Adipocyte (in vitro differentiated cells): ENCODE measurements at regions not wholly inside any gene's neighbourhood (a gene's known extent, or its start where the extent isn't known, plus 50 kb on each side); places are given as distances from the start of the nearest gene placed in this dataset.

ENCODE experiments used
- DNase-seq: peaks from one replicate; pipeline ENCODE4 v3.0.0-alpha.2; 2015; ENCODE audit warnings: low read depth
- H3K27me3 ChIP-seq: replicated peaks from 2 replicates; pipeline ENCODE4 v1.7.0; 2013; ENCODE audit warnings: mild to moderate bottlenecking, low read length, moderate library complexity; ENCODE audit not compliant: control insufficient read depth, insufficient read depth
- H3K36me3 ChIP-seq: 2 replicates; pipeline ENCODE4 v1.7.0; 2013; ENCODE audit warnings: low read length, mild to moderate bottlenecking, moderate library complexity; ENCODE audit not compliant: control insufficient read depth, insufficient read depth, severe bottlenecking
- H3K4me1 ChIP-seq: 2 replicates; pipeline ENCODE4 v1.7.0; 2013; ENCODE audit warnings: mild to moderate bottlenecking, low read length, moderate library complexity; ENCODE audit not compliant: control insufficient read depth, insufficient read depth
- H3K4me3 ChIP-seq: 2 replicates; pipeline ENCODE4 v1.7.0; 2013; ENCODE audit warnings: mild to moderate bottlenecking, low read length, moderate library complexity
- H3K9ac ChIP-seq: 2 replicates; pipeline ENCODE4 v1.7.0; 2013; ENCODE audit warnings: mild to moderate bottlenecking, low read length, moderate library complexity
- H3K9me3 ChIP-seq: 2 replicates; pipeline ENCODE4 v1.7.0; 2013; ENCODE audit warnings: mild to moderate bottlenecking, low read length, moderate library complexity; ENCODE audit not compliant: control insufficient read depth

DNA sequence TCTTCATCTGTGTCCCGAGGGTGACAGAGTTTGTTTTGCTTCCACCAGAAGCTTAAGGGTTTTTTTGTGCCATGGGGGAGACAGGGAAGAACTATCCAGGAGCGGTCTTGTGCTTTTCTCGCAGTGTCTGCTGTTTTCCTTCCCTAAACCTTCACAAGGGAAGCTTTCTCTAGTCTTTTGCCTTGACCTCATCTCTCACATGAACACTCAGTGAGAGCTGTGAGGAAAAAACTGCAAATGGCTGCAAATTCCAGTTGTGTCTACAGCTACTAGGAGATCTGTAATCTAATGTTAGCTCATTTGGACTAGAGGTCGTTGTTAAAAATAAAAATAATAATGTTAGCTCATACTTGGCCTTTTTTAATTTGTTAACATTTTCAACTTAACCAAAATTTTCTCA is 264.7 kb upstream of the SESN3 start:
- Histone ChIP-seq H3K27me3 (no peaks in the 10 kb centered on the region), H3K9ac (peak overlapping the region; percentile 48), H3K4me3 (no peak overlapping the region), H3K4me1 (peaks cover 17% of the 10 kb centered on the region), H3K36me3 (no peaks in the 10 kb centered on the region), H3K9me3 (peaks cover 20% of the 10 kb centered on the region)
- DNase-seq, result no peak

DNA sequence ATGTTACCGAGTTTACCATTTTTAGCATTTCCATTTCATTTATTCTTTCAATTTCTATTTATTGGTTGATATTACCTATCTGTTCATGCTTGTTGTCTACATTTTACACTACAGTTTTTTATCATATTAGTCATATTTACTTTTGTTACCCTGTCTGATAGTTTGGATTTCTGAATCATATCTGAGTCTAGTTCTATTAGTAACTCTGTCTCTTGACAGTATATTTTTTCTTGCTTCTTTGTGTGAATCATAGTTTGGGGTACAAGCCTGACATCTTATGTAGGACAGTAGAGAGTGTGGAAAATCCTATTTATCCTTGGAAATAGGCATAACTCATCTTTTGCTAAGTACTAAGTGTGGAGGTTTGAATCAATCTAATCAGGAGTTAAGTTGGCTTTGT is 263.9 kb upstream of the SESN3 start:
- Histone ChIP-seq H3K4me1 (peaks cover 17% of the 10 kb centered on the region), H3K9me3 (peaks cover 22% of the 10 kb centered on the region), H3K4me3 (no peak overlapping the region), H3K27me3 (no peaks in the 10 kb centered on the region), H3K36me3 (no peaks in the 10 kb centered on the region), H3K9ac (no peak overlapping the region)
- DNase-seq, result no peak

- no peaks in the 10 kb centered on the region for H3K27me3 ChIP-seq
- no peak for DNase-seq
- H3K4me1 ChIP-seq, result peaks cover 17% of the 10 kb centered on the region
- no peaks in the 10 kb centered on the region for H3K36me3 ChIP-seq
- H3K9me3 ChIP-seq, result peaks cover 22% of the 10 kb centered on the region
- H3K9ac ChIP-seq, result no peak overlapping the region
- no peak overlapping the region for H3K4me3 ChIP-seq
Measured at GRCh38 chr11:95494167-95494566, 263.2 kb upstream of the SESN3 start.

DNA sequence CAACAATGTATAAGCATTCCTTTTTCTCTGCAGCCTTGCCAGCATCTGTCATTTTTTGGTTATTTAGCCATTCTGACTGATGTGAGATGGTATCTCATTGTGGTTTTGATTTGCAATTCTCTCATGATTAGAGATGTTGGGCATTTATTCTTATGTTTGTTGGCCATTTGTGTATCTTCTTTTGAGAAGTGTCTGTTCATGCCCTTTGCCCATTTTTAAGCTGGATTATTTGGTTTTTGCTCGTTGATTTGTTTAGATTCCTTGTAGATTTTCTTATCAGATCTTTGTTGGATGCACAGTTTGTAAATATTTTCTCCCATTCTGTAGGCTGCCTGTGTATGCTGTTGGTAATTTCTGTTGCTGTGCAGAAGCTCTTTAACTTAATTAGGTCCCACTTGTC is 259.6 kb upstream of the SESN3 start:
- H3K36me3 ChIP-seq, result no peaks in the 10 kb centered on the region
- peaks cover 12% of the 10 kb centered on the region for H3K4me1 ChIP-seq
- peaks cover 22% of the 10 kb centered on the region for H3K9me3 ChIP-seq
- DNase-seq, result no peak
- H3K27me3 ChIP-seq, result no peaks in the 10 kb centered on the region
- no peak overlapping the region for H3K9ac ChIP-seq
- H3K4me3 ChIP-seq, result no peak overlapping the region

GRCh38 chr11:95487938-95488337 is 256.9 kb upstream of the SESN3 start:
- H3K36me3 ChIP-seq, result no peaks in the 10 kb centered on the region
- H3K4me1 ChIP-seq, result peaks cover 15% of the 10 kb centered on the region
- no peak for DNase-seq
- peaks cover 9% of the 10 kb centered on the region for H3K9me3 ChIP-seq
- no peaks in the 10 kb centered on the region for H3K27me3 ChIP-seq
- H3K4me3 ChIP-seq, result no peak overlapping the region
- no peak overlapping the region for H3K9ac ChIP-seq

DNA sequence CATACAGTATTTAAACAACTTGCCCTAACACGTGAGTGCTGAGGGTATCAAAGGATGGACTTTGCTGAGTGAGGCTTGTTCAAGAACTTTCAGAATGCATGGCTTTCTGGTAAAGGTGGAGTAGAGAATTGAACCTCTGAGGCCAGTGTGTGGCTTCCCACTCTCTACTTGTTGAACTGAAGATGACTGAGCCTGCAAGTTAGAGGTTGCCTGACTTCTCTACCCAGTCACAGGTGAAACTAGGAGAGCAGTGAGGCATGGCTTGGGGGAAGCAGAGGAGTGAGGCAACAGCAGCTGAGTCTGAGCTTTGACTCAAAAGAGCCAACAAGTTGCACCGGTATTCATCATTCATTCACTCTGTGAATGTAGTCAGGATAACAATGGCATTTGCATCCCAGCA is 256.4 kb upstream of the SESN3 start:
- H3K9ac ChIP-seq, result no peak overlapping the region
- no peaks in the 10 kb centered on the region for H3K27me3 ChIP-seq
- DNase-seq, result no peak
- H3K9me3 ChIP-seq, result peaks cover 5% of the 10 kb centered on the region
- H3K36me3 ChIP-seq, result no peaks in the 10 kb centered on the region
- H3K4me1 ChIP-seq, result peaks cover 15% of the 10 kb centered on the region
- H3K4me3 ChIP-seq, result no peak overlapping the region

DNA sequence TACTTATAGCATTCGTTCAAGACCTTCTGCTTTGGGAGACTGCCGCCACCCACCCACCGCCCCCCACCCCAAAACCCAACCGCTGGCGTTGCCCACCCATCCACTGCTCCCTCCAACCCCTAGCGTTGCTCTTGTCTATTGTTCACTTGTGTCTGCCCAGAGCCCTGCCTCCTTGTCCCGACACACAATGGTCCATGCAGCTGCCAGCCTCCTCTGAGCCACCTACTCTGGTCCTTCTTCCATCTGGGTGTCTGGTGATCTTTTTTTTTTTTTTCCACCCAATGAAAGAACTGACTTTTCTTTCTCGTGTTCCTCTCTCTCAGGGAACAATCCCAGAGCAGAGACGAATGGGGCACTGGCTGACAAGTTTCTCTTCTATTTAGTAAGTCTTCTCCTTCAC is 256.0 kb upstream of the SESN3 start:
- Histone ChIP-seq H3K9ac (no peak overlapping the region), H3K4me1 (peaks cover 15% of the 10 kb centered on the region), H3K9me3 (peaks cover 5% of the 10 kb centered on the region), H3K4me3 (no peak overlapping the region), H3K36me3 (no peaks in the 10 kb centered on the region), H3K27me3 (no peaks in the 10 kb centered on the region)
- DNase-seq, result no peak

DNA sequence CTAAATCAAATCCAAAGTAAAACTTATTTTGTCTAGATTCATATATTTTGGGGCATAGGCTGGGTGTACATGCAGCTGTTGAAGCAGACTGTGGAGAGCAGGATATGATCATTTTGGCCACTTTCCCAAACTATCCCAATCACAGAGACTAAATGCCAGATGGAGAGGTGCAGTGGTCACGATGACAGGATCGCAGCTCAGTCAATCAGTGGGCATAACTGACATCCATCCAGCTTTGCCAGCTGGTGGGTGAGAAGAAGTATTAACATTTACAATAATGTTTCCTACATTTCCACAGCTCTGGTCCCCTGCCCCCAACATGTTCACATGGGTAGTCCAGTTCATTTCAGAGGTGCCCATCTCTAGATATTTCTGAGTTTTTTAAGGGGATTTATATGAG is 255.5 kb upstream of the SESN3 start:
- Histone ChIP-seq H3K4me3 (no peak overlapping the region), H3K36me3 (no peaks in the 10 kb centered on the region), H3K9me3 (peaks cover 5% of the 10 kb centered on the region), H3K27me3 (no peaks in the 10 kb centered on the region), H3K4me1 (peaks cover 15% of the 10 kb centered on the region), H3K9ac (no peak overlapping the region)
- DNase-seq, result no peak

GRCh38 chr11:95485115-95485900 is 254.3 kb upstream of the SESN3 start:
- Histone ChIP-seq H3K36me3 (no peaks in the 10 kb centered on the region), H3K27me3 (no peaks in the 10 kb centered on the region)

GRCh38 chr11:95483339-95483738 is 252.3 kb upstream of the SESN3 start:
- no peak overlapping the region for H3K4me3 ChIP-seq
- no peak for DNase-seq
- no peaks in the 10 kb centered on the region for H3K9me3 ChIP-seq
- H3K4me1 ChIP-seq, result peaks cover 15% of the 10 kb centered on the region
- H3K27me3 ChIP-seq, result no peaks in the 10 kb centered on the region
- no peaks in the 10 kb centered on the region for H3K36me3 ChIP-seq
- peak overlapping the region; percentile 15 for H3K9ac ChIP-seq

More at GRCh38 chr11:95485115-95485900, 254.3 kb upstream of the SESN3 start:
- peaks cover 15% of the 10 kb centered on the region for H3K4me1 ChIP-seq
- no peak overlapping the region for H3K4me3 ChIP-seq
- H3K9ac ChIP-seq, result no peak overlapping the region
- DNase-seq, result peak; percentile 48
- no peaks in the 10 kb centered on the region for H3K9me3 ChIP-seq

- Histone ChIP-seq H3K36me3 (no peaks in the 10 kb centered on the region), H3K9ac (no peak overlapping the region), H3K4me1 (no peaks in the 10 kb centered on the region), H3K9me3 (peaks cover 10% of the 10 kb centered on the region), H3K4me3 (no peak overlapping the region), H3K27me3 (no peaks in the 10 kb centered on the region)
- no peak for DNase-seq
Measured at GRCh38 chr11:95478003-95478402, 247.0 kb upstream of the SESN3 start.

- Histone ChIP-seq H3K36me3 (no peaks in the 10 kb centered on the region), H3K4me3 (no peak overlapping the region), H3K27me3 (no peaks in the 10 kb centered on the region), H3K9ac (no peak overlapping the region), H3K9me3 (no peaks in the 10 kb centered on the region), H3K4me1 (no peaks in the 10 kb centered on the region)
- DNase-seq, result no peak
Measured at GRCh38 chr11:95469258-95469657, 238.3 kb upstream of the SESN3 start.
